ENCODE measurements at regions not wholly inside any gene's neighbourhood (a gene's known extent, or its start where the extent isn't known, plus 50 kb on each side); places are given as distances from the start of the nearest gene placed in this dataset.

- no peak for DNase-seq (ENCODE audit: low read depth in 2 of 2)
Measured at GRCh38 chr3:40995271-40995670, 204.0 kb upstream of the CTNNB1 start.

DNA sequence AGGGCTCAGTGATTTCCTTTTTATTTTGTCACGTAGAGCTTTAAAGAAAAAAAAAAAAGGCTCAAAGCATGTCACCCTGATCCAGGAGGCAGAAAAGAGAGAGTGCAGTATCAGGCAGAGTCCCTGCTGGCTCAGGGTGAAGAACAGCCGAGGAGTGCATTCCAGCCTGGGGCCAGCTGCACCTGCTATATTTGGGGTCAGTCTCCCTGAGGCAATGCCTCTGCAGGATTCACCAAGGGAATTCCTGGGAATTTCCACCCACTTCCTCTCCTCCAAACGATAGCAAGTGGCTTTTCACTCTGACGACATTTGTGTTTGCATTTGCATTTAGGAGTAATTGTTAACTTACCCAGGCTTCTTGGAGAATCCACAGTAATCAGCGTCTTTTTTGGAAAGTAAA is 202.9 kb upstream of the CTNNB1 start:
- no peak for DNase-seq (ENCODE audit: low read depth in 2 of 2)

DNA sequence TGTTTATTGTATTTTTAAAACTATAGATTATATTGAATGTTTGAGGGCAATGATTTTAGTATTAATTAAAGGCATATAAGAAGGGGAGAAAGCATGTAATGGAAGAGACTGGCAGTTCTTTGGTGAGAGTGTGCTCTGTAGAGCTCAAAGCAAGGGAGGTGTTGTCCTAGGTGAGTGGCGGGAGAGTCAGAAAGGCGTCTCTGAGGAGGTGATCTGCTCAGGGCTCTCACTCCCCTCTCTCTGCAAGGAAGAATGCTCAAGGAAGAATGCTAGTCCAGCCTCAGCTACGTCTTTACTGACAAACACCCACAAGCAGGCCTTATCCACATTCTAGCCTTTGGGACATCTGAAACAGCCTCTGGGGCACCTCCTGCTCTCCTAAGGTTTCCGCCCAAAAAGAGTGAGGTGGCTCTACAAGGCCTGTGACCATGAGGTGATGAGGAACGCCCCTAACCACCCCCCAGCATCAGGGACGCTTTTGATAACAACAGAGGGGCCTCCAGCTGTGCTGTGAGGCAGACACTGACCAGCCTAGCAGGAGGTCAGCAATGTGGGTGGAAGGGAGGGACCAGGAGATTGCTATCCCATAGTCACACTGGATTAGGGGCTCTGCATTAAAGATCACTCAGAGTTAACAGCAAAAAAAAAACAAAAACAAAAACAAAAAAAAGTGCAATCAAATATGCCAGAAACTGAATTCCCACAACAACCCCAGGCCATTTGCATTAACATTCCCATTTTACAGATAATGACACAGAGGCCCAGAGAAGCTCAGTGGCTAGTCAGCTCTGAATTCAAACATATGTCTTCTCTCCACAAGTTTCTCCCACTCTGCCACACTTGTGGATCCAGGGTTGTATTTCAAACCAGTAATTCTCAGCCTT is 202.2 kb upstream of the CTNNB1 start:
- no peak for DNase-seq (ENCODE audit: low read depth in 2 of 2)

GRCh38 chr3:40997711-40998519 is 201.4 kb upstream of the CTNNB1 start:
- DNase-seq (ENCODE audit: low read depth in 2 of 2) = no peak

DNA sequence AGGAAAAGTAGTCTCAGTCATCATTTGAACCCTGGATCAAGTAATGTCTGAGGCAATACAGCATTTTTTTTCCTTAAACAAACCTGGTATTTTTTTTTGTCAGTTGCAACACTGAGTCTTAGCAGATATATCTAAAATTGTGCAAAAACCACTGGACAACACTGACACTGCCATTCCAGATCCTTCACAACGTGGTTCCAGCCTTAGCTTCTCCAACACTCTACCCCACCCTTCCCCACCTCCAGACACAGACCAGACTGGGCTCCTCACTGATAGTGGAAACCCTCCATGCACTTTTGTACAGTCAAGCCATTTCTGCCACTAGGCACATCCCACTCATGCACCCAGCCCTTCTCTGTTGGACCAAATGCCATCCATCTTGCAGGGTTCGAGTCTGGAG is 199.6 kb upstream of the CTNNB1 start:
- no peak for DNase-seq (ENCODE audit: low read depth in 2 of 2)

- no peak for DNase-seq (ENCODE audit: low read depth in 2 of 2)
Measured at GRCh38 chr3:41000471-41000870, 198.8 kb upstream of the CTNNB1 start.

DNA sequence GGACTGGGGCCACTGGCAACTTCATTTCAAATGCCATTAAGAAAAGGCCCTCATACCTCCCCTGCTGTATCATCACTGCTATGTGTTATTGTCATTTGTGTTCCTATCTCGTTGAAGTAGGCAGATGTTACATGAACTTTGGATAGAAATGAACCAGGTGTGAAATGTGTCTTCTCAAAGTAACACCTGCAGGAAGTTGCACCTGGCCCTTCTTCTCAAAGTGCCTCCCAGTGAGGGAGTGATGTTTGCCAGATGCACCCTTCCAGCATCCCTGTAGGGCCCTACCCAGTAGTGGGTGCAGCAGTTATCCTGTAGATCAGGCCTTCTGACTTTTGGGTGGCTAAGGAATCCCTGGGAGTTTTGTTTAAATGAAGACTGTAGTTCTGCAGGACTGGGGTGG is 197.7 kb upstream of the CTNNB1 start:
- no peak for DNase-seq (ENCODE audit: low read depth in 2 of 2)

GRCh38 chr3:41002104-41002503 is 197.2 kb upstream of the CTNNB1 start:
- no peak for DNase-seq (ENCODE audit: low read depth in 2 of 2)

GRCh38 chr3:41007399-41007798 is 191.9 kb upstream of the CTNNB1 start:
- no peak for DNase-seq (ENCODE audit: low read depth in 2 of 2)

DNA sequence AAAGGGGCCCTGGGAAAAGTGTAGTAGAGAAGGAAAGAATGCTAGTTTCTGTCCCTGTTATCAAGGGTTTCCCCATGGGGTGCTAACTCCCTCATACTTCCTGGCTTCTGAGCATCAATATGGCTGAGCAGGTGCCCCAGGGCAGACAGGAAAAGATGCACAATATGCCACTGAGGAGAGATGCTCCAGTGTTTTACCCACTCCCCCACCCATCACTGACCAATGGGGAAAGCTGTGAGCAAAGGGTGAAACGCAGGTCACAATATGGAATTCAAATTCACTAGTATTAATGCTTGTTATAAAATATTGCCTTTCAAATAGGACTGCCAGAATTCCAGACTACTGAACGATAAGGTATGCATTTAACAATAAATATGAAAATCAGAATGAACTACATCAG is 187.5 kb upstream of the CTNNB1 start:
- DNase-seq (ENCODE audit: low read depth in 2 of 2) = no peak

GRCh38 chr3:41018855-41019254 is 180.4 kb upstream of the CTNNB1 start:
- no peak for DNase-seq (ENCODE audit: low read depth in 2 of 2)

- DNase-seq (ENCODE audit: low read depth in 2 of 2) = no peak
Measured at GRCh38 chr3:41024031-41024836, 175.1 kb upstream of the CTNNB1 start.

- DNase-seq (ENCODE audit: low read depth in 2 of 2) = no peak
Measured at GRCh38 chr3:41026394-41027177, 172.7 kb upstream of the CTNNB1 start.

- no peak for DNase-seq (ENCODE audit: low read depth in 2 of 2)
Measured at GRCh38 chr3:41029356-41029755, 169.9 kb upstream of the CTNNB1 start.

GRCh38 chr3:41030220-41030619 is 169.1 kb upstream of the CTNNB1 start:
- DNase-seq (ENCODE audit: low read depth in 2 of 2) = no peak

GRCh38 chr3:41031401-41031800 is 167.9 kb upstream of the CTNNB1 start:
- DNase-seq (ENCODE audit: low read depth in 2 of 2) = no peak

DNA sequence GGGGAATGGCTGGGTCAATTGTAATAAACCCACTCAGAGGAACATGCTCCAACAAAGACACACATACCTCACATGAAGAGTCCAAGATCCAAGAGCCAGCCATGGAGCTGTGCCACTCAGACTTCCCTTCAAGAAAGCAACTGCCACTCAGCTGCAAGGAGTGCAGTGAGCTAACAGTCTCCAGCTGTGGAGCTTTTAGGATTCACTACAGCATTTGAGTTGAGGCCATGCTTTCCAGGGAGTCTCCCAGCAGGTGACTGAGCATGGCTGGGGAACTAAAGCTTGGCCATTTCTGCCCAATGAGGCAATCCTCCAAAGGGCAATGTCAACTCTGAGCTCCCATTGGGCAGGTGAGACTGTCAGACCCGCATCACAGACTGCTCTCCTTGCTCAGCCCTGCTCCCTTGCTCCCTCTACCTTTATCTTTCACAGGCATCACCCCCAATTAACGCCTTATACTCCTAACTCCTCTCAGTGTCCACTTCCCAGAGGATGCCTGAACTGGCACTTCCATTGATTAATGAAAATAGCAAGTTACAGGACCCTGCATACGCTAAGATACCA is 165.3 kb upstream of the CTNNB1 start:
- no peak for DNase-seq (ENCODE audit: low read depth in 2 of 2)

DNA sequence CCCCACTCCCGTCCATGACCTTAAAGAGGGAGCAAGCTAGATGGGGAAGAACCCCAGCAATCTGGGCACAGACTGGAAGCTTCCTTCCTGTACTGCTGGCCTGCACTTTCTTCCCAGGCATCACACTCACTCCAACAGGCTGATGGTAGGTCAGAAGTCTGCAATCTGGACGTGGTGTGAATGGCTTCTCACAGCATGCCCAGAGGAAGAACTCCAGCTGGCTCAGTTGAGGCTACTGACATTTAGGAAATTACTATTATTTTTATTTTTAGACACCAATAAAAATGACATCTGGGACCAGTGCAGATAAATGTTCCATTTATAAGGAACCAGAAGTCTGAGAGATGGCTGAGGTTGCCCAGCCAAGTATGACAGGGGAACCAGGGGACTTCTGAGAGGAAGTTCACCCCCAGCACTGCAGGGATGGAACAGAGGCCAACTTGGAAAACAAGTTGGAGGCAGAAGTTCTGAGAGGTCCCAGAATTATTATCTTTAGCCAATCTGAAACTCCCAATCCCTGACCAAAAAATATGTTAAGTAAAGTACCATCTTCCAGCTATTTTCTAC is 163.8 kb upstream of the CTNNB1 start:
- DNase-seq (ENCODE audit: low read depth in 2 of 2) = no peak

DNA sequence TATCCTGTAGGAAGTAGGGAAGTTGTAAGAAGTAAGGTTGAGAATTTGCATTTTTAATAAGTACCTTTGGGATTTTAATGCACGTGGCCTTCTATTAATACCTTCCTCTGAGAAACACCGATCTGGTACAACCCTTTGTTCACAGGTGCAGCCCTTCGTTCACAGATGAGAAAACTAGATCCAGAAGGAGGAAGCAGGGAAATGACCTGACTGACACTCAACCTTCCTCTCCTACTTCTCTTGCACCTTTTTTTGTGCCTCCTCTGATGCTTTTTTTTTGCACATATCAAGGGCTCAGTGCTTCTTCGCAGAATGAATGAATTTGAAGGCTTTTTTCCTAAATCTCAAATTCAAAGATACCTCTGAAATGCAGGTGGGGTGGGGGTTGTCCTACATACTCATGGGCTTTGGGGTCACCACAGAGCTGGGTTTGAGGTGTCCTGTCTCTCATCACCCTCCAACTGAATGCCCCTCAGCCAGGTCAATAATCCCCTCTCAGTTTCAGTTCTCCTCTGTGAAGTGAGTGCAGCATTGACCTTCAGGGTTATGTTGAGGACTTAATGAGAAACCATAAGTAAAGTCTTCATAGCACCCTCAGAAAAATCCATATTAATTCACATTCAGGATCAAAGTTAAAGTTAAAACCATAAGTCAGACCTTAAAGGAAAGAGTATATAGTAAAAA is 161.5 kb upstream of the CTNNB1 start:
- DNase-seq (ENCODE audit: low read depth in 2 of 2) = no peak

DNA sequence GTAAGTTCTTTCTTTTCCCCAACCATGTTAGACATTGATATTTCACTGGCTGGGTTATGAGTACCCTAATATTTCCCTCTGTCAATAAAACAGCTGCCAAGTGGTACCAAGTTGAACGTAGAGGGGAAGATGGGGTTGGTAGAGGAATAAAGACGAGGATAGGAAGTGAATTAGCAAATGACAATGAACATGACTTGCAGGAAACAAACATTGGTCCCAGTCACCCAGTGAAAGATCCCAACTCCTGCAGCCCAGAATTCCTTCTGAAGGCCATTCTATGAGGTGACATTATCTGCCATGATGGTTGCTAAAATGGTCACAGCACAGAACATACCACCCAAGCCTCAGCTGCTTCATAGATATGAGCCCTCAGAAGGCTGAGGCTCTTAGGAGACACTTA is 159.0 kb upstream of the CTNNB1 start:
- DNase-seq (ENCODE audit: low read depth in 2 of 2) = no peak

Data from activated CD8-positive, alpha-beta memory T cell treated with anti-CD3 and anti-CD28 coated beads for 4 hours (primary cell).